ENCODE measurements at regions not wholly inside any gene's neighbourhood (a gene's known extent, or its start where the extent isn't known, plus 50 kb on each side); places are given as distances from the start of the nearest gene placed in this dataset.
A peak's percentile ranks its signal among the peaks of the same experiment; 100 is the strongest.

DNA sequence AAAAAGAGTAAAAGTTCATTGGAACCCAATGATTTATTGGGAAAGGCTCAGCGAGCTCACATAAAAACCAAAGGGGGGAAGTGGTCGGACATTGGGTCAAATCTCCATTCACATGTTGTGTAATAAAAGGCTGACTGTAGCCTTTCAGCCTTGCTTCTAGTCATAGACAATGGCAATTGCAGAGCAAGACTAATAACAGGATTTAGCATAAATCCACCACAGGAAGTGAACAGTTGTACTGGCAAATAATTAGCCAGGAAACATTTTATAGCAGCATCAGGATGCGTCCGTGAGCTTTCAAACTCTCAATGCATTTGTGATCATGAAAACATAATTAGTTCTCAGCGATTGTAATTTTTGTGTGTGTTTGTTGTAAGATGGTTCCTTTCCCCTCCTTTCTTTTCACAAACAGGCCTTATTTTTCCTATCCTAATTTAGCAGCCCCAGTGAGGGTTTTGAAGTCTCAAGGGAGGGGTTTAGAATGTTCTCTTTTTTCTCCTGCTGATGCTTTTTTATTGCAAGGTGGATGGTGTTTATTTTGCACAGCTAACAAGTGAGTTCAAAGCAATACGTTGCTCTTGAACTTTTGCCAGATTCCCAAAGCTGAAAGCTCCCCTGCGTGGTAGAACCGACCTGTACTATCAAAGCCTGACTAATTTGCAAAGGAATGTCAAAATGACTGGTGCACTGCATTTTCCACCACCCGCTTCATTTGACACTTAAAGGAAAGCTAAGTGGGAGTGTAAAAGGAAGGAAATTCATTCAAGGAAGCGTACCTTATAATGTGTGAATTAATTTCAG lies 105.6 kb downstream of the SPRY2 start:
- Mint-ChIP-seq H3K27ac (peak overlapping the region; percentile 3 to 70 (median 6)), H3K27me3 (ENCODE audit: low read depth) (peaks cover 3% of the 10 kb centered on the region), H3K36me3 (ENCODE audit: low read depth) (no peaks in the 10 kb centered on the region), H3K9me3 (peaks cover 5% of the 10 kb centered on the region), H3K4me1 (peaks cover 12% of the 10 kb centered on the region), H3K4me3 (peak overlapping the region in 1 of 3 experiments; percentile 2)
- TF ChIP-seq, protein P1, sequence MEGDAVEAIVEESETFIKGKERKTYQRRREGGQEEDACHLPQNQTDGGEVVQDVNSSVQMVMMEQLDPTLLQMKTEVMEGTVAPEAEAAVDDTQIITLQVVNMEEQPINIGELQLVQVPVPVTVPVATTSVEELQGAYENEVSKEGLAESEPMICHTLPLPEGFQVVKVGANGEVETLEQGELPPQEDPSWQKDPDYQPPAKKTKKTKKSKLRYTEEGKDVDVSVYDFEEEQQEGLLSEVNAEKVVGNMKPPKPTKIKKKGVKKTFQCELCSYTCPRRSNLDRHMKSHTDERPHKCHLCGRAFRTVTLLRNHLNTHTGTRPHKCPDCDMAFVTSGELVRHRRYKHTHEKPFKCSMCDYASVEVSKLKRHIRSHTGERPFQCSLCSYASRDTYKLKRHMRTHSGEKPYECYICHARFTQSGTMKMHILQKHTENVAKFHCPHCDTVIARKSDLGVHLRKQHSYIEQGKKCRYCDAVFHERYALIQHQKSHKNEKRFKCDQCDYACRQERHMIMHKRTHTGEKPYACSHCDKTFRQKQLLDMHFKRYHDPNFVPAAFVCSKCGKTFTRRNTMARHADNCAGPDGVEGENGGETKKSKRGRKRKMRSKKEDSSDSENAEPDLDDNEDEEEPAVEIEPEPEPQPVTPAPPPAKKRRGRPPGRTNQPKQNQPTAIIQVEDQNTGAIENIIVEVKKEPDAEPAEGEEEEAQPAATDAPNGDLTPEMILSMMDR (IDR thresholded peaks at IDR 0.05; ENCODE audit: unreplicated experiment in 3 of 3), result no peak

DNA sequence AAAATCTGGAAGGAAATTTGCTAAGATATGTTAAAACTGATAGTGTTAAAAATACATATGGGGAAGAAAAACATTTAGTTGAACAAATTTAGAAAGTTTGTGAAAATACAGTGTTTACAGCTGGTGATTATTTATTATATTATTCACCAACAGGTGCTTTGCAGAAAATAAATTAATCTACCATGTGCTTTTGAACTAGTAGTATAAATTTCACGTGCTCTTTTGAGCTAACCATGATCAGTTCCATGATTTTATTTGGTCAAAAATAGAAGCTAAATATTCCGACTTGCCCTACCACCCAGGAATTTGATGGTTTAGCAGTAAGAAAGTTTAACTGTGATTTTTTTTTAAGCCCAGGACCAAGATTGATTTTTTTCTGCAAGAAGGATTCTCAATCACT lies 113.3 kb downstream of the SPRY2 start:
- H3K4me1 Mint-ChIP-seq, result peaks cover 3% of the 10 kb centered on the region
- no peak overlapping the region for H3K27ac Mint-ChIP-seq
- no peak overlapping the region for H3K4me3 Mint-ChIP-seq
- H3K27me3 Mint-ChIP-seq (ENCODE audit: low read depth), result no peaks in the 10 kb centered on the region
- TF ChIP-seq, protein P1 (IDR thresholded peaks at IDR 0.05; ENCODE audit: unreplicated experiment in 3 of 3), result no peak
- H3K9me3 Mint-ChIP-seq, result peaks cover 7% of the 10 kb centered on the region
- no peaks in the 10 kb centered on the region for H3K36me3 Mint-ChIP-seq (ENCODE audit: low read depth)

DNA sequence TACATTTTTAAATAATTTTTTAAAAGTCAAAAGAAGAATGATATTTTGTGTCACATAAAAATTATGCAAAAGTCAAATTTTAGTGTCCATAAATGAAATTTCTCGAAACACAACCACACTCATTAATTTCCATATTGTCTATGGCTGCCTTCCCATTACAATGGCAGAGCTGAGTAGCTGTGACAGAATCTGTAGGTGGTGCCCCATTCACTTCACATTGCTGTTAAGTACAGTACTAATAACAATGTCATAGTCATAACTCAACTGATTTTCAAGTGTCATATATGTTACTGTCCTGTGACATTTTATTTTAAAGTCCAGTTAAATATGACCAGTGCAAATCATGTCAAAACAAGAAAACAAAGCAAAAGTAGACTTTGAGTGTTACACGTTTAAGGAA lies 114.3 kb downstream of the SPRY2 start:
- Mint-ChIP-seq H3K4me1 (peaks cover 3% of the 10 kb centered on the region), H3K9me3 (peaks cover 4% of the 10 kb centered on the region), H3K27me3 (ENCODE audit: low read depth) (no peaks in the 10 kb centered on the region), H3K36me3 (ENCODE audit: low read depth) (no peaks in the 10 kb centered on the region), H3K4me3 (no peak overlapping the region), H3K27ac (no peak overlapping the region)
- TF ChIP-seq, protein P1 (IDR thresholded peaks at IDR 0.05; ENCODE audit: unreplicated experiment in 3 of 3), result no peak

DNA sequence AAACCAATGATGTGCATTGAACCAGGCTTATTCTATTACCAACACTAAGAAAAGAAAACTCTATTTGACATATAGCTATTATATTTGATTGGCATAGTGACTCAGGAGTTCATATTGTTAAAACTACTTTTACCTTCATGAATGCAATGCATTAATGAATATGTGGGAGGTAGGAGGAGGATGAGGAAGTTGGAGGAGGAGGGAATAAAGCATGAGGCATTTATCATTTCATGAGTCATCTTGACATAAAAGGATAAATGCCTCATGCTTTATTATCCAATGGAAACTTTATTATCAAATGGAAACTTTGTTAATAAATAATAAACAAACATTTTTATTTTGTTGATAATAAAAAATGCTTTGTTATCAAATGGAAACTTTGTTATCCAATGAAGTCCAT lies 116.5 kb downstream of the SPRY2 start:
- TF ChIP-seq, protein P1 (IDR thresholded peaks at IDR 0.05; ENCODE audit: unreplicated experiment in 3 of 3), result no peak
- Mint-ChIP-seq H3K4me1 (peaks cover 3% of the 10 kb centered on the region), H3K27ac (no peak overlapping the region), H3K9me3 (peaks cover 4% of the 10 kb centered on the region), H3K36me3 (ENCODE audit: low read depth) (no peaks in the 10 kb centered on the region), H3K4me3 (no peak overlapping the region), H3K27me3 (ENCODE audit: low read depth) (no peaks in the 10 kb centered on the region)

DNA sequence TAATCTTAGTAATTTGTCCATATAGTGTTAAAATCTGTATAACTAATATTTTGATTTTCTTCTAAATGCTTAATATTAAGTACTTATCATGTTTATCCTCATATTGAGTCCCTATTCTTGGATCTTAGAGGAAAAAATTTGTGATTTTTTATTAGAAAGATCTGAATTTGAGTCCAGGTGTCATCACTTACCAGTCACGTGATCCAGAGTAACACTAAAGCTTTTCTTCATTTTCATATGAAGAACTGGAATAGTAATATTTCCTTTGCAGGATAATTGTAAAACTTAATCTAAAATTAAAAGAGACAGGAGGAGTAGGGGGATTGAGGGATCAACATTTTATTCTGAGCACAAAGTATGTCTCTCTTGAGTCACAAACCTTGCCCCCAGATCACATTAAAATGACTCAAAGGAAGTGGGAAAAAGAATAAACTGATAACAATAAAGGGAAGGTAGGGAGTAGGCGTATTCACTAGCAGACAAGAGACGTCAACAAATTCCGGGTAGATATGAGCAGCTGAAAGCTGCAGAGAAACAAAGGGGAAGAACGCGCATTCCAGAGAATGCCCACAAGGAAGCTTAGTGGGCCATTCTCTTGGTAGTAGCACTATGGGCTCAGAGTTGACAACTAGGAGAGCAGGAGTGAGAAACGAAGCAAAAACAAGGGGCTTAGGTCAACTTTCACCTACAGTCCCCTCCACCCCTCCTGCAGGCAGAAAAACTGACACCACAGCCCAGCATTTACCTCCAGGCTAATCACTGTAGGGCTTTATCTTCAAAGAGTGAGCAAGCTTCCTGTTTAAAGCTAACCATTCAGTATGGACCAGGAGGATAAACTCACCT lies 123.1 kb downstream of the SPRY2 start:
- H3K27me3 Mint-ChIP-seq (ENCODE audit: low read depth), result peaks cover 4% of the 10 kb centered on the region
- no peak overlapping the region for H3K4me3 Mint-ChIP-seq
- peaks cover under 1% of the 10 kb centered on the region for H3K9me3 Mint-ChIP-seq
- H3K27ac Mint-ChIP-seq, result no peak overlapping the region
- TF ChIP-seq, protein P1 (IDR thresholded peaks at IDR 0.05; ENCODE audit: unreplicated experiment in 3 of 3), result no peak
- peaks cover 8% of the 10 kb centered on the region for H3K4me1 Mint-ChIP-seq
- no peaks in the 10 kb centered on the region for H3K36me3 Mint-ChIP-seq (ENCODE audit: low read depth)

Measured in nephron (organoid).